Thoracic aorta (tissue), 2 donors: ENCODE measurements at regions not wholly inside any gene's neighbourhood (a gene's known extent, or its start where the extent isn't known, plus 50 kb on each side); places are given as distances from the start of the nearest gene placed in this dataset.
"Not testable (repeated sequence)": the region's sequence is repeated elsewhere in the genome, so short reads cannot be mapped to it uniquely, and the experiment has no call there.

Source experiments
- ATAC-seq: fragments of 150-250 bp; one replicate; pipeline ENCODE4 v1.8.0; 2017; ENCODE audit warnings: low read depth; ENCODE audit not compliant: insufficient number of reproducible peaks, low FRiP score
- DNase-seq: peaks from one replicate; pipeline ENCODE4 v3.0.0-alpha.2; 2020; ENCODE audit warnings: low spot score
- H3K27ac ChIP-seq, 2 donors: fragments of 200-600 bp; sonication (generic); 1 replicate in 1 of 2; 2 replicates in 1 of 2; pipeline ENCODE4 v1.5.1; 2016; ENCODE audit warnings: mild to moderate bottlenecking in 2 of 2, moderate library complexity in 2 of 2
- H3K27me3 ChIP-seq: fragments of 200-600 bp; sonication (generic); replicated peaks from 2 replicates; pipeline ENCODE4 v1.6.0; 2016; ENCODE audit warnings: mild to moderate bottlenecking; ENCODE audit not compliant: insufficient read depth
- H3K36me3 ChIP-seq: fragments of 200-600 bp; sonication (generic); one replicate; pipeline ENCODE4 v1.5.1; 2016
- H3K4me1 ChIP-seq, 2 donors: fragments of 200-600 bp; sonication (generic); 1 replicate in 1 of 2; 2 replicates in 1 of 2; pipeline versions ENCODE4 v1.5.1 to v1.6.0; 2016; ENCODE audit warnings: low read depth in 2 of 2, mild to moderate bottlenecking in 1 of 2; ENCODE audit not compliant: control insufficient read depth in 1 of 2
- H3K4me3 ChIP-seq: fragments of 200-600 bp; sonication (generic); 2 replicates; pipeline ENCODE4 v1.5.1; 2016; ENCODE audit warnings: mild to moderate bottlenecking
- H3K9me3 ChIP-seq: fragments of 200-600 bp; sonication (generic); 2 replicates; pipeline ENCODE4 v1.5.1; 2016
- TF ChIP-seq, protein P1 (sequence below): fragments of 200-600 bp; sonication (generic); IDR thresholded peaks from one replicate; pipeline ENCODE4 v1.5.1; 2019; ENCODE audit warnings: antibody characterized with exemption

DNA sequence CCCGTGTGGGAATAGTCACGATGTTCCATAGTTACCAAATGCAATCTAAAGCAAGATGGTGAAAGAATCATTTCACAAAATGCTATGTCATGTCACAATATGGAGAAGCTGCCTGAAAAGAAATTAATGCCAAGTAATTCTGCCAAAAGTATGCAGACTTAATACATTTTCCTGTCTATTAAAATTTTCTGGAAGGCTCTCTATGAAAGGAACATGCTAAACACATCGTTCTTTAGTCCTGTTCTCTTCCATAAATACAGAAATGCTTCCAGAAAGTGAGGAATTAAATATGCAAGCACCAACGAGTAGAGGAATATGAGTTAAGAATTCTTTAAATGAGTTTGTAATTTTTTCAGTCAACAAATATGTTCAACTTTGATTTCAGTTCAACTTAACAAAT is 266.8 kb upstream of the CRBN start:
- Histone ChIP-seq H3K4me1 (no peaks in the 10 kb centered on the region), H3K27ac (no peak overlapping the region), H3K36me3 (no peaks in the 10 kb centered on the region), H3K9me3 (no peaks in the 10 kb centered on the region), H3K27me3 (no peaks in the 10 kb centered on the region), H3K4me3 (no peak overlapping the region)
- TF ChIP-seq, protein P1, sequence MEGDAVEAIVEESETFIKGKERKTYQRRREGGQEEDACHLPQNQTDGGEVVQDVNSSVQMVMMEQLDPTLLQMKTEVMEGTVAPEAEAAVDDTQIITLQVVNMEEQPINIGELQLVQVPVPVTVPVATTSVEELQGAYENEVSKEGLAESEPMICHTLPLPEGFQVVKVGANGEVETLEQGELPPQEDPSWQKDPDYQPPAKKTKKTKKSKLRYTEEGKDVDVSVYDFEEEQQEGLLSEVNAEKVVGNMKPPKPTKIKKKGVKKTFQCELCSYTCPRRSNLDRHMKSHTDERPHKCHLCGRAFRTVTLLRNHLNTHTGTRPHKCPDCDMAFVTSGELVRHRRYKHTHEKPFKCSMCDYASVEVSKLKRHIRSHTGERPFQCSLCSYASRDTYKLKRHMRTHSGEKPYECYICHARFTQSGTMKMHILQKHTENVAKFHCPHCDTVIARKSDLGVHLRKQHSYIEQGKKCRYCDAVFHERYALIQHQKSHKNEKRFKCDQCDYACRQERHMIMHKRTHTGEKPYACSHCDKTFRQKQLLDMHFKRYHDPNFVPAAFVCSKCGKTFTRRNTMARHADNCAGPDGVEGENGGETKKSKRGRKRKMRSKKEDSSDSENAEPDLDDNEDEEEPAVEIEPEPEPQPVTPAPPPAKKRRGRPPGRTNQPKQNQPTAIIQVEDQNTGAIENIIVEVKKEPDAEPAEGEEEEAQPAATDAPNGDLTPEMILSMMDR, result no peak
- DNase-seq (no peak), ATAC-seq (no peak)

DNA sequence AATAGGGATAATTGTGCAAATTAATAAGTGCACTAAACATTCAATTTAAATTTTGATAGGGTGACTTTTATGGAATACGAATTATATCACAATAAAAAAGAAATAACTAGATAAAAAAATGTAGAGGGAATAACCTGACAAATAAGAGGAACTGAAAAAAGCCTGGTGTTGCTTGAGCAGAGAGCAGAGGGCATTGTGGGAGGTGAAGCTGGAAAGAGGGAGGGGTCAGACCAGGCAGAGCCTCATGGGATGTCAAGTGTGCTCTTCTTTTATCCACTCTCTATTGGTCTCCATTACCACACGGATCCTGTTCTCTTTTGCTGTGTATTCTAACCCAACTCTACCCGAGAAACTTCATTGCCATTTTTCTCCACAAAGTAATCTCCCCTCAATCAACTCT is 264.0 kb upstream of the CRBN start:
- no peaks in the 10 kb centered on the region for H3K27me3 ChIP-seq
- no peaks in the 10 kb centered on the region for H3K4me1 ChIP-seq
- H3K27ac ChIP-seq, result no peak overlapping the region
- no peak overlapping the region for H3K4me3 ChIP-seq
- H3K36me3 ChIP-seq, result no peaks in the 10 kb centered on the region
- DNase-seq (no peak), ATAC-seq (no peak)
- TF ChIP-seq, protein P1, result no peak
- H3K9me3 ChIP-seq, result no peaks in the 10 kb centered on the region

DNA sequence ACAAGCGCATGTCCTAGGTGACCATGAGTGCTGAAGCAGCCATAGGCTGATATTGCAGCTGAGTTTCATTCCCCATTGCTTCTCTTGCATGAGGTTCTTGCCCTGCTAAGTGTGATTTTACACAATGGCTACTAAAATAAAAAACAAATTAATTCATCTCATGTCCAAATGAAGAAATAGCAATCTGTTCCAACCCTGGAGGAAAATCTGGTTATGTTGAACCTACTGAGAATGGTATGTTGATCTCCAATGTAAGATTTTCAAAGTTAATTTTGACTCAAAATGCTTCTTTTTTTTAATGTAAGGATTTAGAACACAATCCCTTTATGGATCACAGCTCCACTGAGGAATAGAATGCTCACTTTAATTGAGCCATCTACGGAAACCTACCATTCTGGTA is 254.2 kb upstream of the CRBN start:
- Histone ChIP-seq H3K4me3 (no peak overlapping the region), H3K4me1 (no peaks in the 10 kb centered on the region), H3K27ac (no peak overlapping the region), H3K27me3 (no peaks in the 10 kb centered on the region), H3K9me3 (no peaks in the 10 kb centered on the region), H3K36me3 (no peaks in the 10 kb centered on the region)
- TF ChIP-seq, protein P1, result no peak
- DNase-seq, result no peak
- no peak for ATAC-seq

DNA sequence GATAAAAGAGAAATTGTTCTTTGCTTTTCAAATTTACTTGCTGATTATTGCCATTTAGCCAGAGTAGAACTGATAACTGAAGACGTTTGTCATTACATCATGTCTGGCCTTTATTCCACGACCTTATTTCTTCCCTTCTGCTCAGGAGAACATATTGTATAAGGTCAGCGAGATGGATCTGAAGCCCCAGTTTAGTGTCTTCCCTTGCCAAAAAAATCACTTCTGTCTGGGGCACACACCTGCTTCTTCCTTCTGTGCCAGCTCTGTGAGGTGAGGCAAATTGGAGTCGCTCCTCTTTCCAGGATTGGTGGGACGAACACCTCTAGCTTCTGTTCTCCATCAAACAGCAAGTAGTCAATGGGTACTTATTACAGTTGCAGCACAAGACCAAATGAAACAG is 250.3 kb upstream of the CRBN start:
- TF ChIP-seq, protein P1, result no peak

DNA sequence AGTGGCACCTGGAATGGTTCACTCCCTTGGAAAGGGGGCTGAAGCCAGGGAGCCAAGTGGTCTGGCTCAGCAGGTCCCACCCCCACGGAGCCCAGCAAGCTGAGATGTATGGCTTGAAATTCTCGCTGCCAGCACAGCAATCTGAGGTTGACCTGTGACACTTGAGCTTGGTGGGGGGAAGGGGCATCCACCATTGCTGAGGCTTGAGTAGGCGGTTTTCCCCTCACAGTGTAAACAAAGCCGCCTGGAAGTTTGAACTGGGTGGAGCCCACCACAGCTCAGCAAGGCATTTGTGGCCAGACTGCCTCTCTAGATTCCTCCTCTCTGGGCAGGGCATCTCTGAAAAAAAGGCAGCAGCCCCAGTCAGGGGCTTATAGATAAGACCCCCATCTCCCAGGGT is 228.2 kb upstream of the CRBN start:
- DNase-seq, H3K4me1 ChIP-seq, ATAC-seq, H3K36me3 ChIP-seq, H3K27me3 ChIP-seq, H3K4me3 ChIP-seq, H3K9me3 ChIP-seq, H3K27ac ChIP-seq: not testable (repeated sequence)

More for the DNA sequence above, 250.3 kb upstream of the CRBN start:
- no peak for DNase-seq
- no peaks in the 10 kb centered on the region for H3K4me1 ChIP-seq
- no peak overlapping the region for H3K4me3 ChIP-seq
- H3K27ac ChIP-seq, result no peak overlapping the region
- ATAC-seq, result no peak
- no peaks in the 10 kb centered on the region for H3K27me3 ChIP-seq
- H3K36me3 ChIP-seq, result no peaks in the 10 kb centered on the region
- H3K9me3 ChIP-seq, result no peaks in the 10 kb centered on the region

DNA sequence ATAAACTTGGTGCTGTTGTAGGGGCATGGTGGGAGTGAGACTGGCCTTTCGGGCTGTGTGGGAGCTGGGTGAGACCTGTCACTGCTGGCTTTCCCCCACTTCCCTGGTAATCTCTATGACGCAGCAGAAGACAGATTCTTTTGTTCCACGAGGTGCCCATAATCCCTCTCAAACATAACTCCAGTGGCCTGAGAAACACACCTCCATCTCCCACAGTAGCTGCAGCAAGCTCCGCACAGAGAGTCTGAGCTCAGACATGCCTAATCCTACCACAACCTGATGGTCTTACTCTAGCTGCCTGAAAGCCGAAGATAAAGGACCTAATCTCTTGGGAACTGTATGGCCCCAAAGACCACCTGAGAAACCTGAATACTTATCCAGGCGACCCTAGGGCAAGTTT is 225.6 kb upstream of the CRBN start:
- no peaks in the 10 kb centered on the region for H3K27me3 ChIP-seq
- peaks cover 12% of the 10 kb centered on the region for H3K9me3 ChIP-seq
- ATAC-seq (peak; percentile 20), DNase-seq (no peak)
- TF ChIP-seq, protein P1, result no peak
- no peak overlapping the region for H3K4me3 ChIP-seq
- no peaks in the 10 kb centered on the region for H3K36me3 ChIP-seq
- H3K27ac ChIP-seq, result no peak overlapping the region
- H3K4me1 ChIP-seq, result no peaks in the 10 kb centered on the region
